ENCODE measurements at regions not wholly inside any gene's neighbourhood (a gene's known extent, or its start where the extent isn't known, plus 50 kb on each side); places are given as distances from the start of the nearest gene placed in this dataset.

- DNase-seq (ENCODE audit: low read depth) = no peak
- no peak overlapping the region for H3K4me3 ChIP-seq (ENCODE audit: low read depth, low read length)
These were observed 322.1 kb downstream of the CCDC85A start for GRCh38 chr2:56505885-56506284.

- DNase-seq (ENCODE audit: low read depth) = no peak
- H3K4me3 ChIP-seq (ENCODE audit: low read depth, low read length) = no peak overlapping the region
These were observed 324.9 kb downstream of the CCDC85A start for GRCh38 chr2:56508662-56509061.

- no peak overlapping the region for H3K4me3 ChIP-seq (ENCODE audit: low read depth, low read length)
- no peak for DNase-seq (ENCODE audit: low read depth)
These were observed 326.8 kb downstream of the CCDC85A start for GRCh38 chr2:56510610-56511009.

- no peak overlapping the region for H3K4me3 ChIP-seq (ENCODE audit: low read depth, low read length)
These were observed 331.6 kb downstream of the CCDC85A start for GRCh38 chr2:56515399-56515798.

GRCh38 chr2:56519806-56520205 lies 336.0 kb downstream of the CCDC85A start:
- no peak for DNase-seq (ENCODE audit: low read depth)
- no peak overlapping the region for H3K4me3 ChIP-seq (ENCODE audit: low read depth, low read length)

More at GRCh38 chr2:56515399-56515798, 331.6 kb downstream of the CCDC85A start:
- no peak for DNase-seq (ENCODE audit: low read depth)

- no peak overlapping the region for H3K4me3 ChIP-seq (ENCODE audit: low read depth, low read length)
- peak; percentile 72 for DNase-seq (ENCODE audit: low read depth)
These were observed 338.9 kb downstream of the CCDC85A start for GRCh38 chr2:56522605-56523089.

- no peak overlapping the region for H3K4me3 ChIP-seq (ENCODE audit: low read depth, low read length)
- no peak for DNase-seq (ENCODE audit: low read depth)
These were observed 340.0 kb downstream of the CCDC85A start for GRCh38 chr2:56523816-56524215.

GRCh38 chr2:56531668-56532420 lies 348.1 kb downstream of the CCDC85A start:
- H3K4me3 ChIP-seq (ENCODE audit: low read depth, low read length) = no peak overlapping the region
- DNase-seq (ENCODE audit: low read depth) = no peak

GRCh38 chr2:56534321-56534720 lies 350.5 kb downstream of the CCDC85A start:
- H3K4me3 ChIP-seq (ENCODE audit: low read depth, low read length) = no peak overlapping the region
- peak; percentile 38 for DNase-seq (ENCODE audit: low read depth)

GRCh38 chr2:56537756-56538155 lies 354.0 kb downstream of the CCDC85A start:
- DNase-seq (ENCODE audit: low read depth) = no peak
- no peak overlapping the region for H3K4me3 ChIP-seq (ENCODE audit: low read depth, low read length)

- no peak overlapping the region for H3K4me3 ChIP-seq (ENCODE audit: low read depth, low read length)
- DNase-seq (ENCODE audit: low read depth) = no peak
These were observed 355.8 kb downstream of the CCDC85A start for GRCh38 chr2:56539618-56540017.

GRCh38 chr2:56540467-56540866 lies 356.7 kb downstream of the CCDC85A start:
- DNase-seq (ENCODE audit: low read depth) = no peak
- H3K4me3 ChIP-seq (ENCODE audit: low read depth, low read length) = no peak overlapping the region

- no peak for DNase-seq (ENCODE audit: low read depth)
- no peak overlapping the region for H3K4me3 ChIP-seq (ENCODE audit: low read depth, low read length)
These were observed 357.1 kb downstream of the CCDC85A start for GRCh38 chr2:56540916-56541315.

- DNase-seq (ENCODE audit: low read depth) = no peak
- no peak overlapping the region for H3K4me3 ChIP-seq (ENCODE audit: low read depth, low read length)
These were observed 358.4 kb downstream of the CCDC85A start for GRCh38 chr2:56542213-56542612.

GRCh38 chr2:56565143-56565542 lies 381.4 kb downstream of the CCDC85A start:
- no peak overlapping the region for H3K4me3 ChIP-seq (ENCODE audit: low read depth, low read length)
- peak; percentile 25 for DNase-seq (ENCODE audit: low read depth)

GRCh38 chr2:56571074-56571473 lies 387.3 kb downstream of the CCDC85A start:
- DNase-seq (ENCODE audit: low read depth) = no peak
- no peak overlapping the region for H3K4me3 ChIP-seq (ENCODE audit: low read depth, low read length)

- no peak overlapping the region for H3K4me3 ChIP-seq (ENCODE audit: low read depth, low read length)
- no peak for DNase-seq (ENCODE audit: low read depth)
These were observed 392.2 kb downstream of the CCDC85A start for GRCh38 chr2:56576001-56576400.

- DNase-seq (ENCODE audit: low read depth) = peak; percentile 36
- no peak overlapping the region for H3K4me3 ChIP-seq (ENCODE audit: low read depth, low read length)
These were observed 396.5 kb downstream of the CCDC85A start for GRCh38 chr2:56580242-56580641.

GRCh38 chr2:56582570-56582969 lies 398.8 kb downstream of the CCDC85A start:
- DNase-seq (ENCODE audit: low read depth) = no peak
- H3K4me3 ChIP-seq (ENCODE audit: low read depth, low read length) = no peak overlapping the region

- no peak overlapping the region for H3K4me3 ChIP-seq (ENCODE audit: low read depth, low read length)
- DNase-seq (ENCODE audit: low read depth) = no peak
These were observed 400.1 kb downstream of the CCDC85A start for GRCh38 chr2:56583796-56584315.

- DNase-seq (ENCODE audit: low read depth) = peak; percentile 10
- no peak overlapping the region for H3K4me3 ChIP-seq (ENCODE audit: low read depth, low read length)
These were observed 403.7 kb downstream of the CCDC85A start for GRCh38 chr2:56587456-56587855.
